NCI-H526 treated with DMSO at 0.1 percent for 48 hours (cell line): ENCODE measurements at regions not wholly inside any gene's neighbourhood (a gene's known extent, or its start where the extent isn't known, plus 50 kb on each side); places are given as distances from the start of the nearest gene placed in this dataset.
"Not testable (repeated sequence)": the region's sequence is repeated elsewhere in the genome, so short reads cannot be mapped to it uniquely, and the experiment has no call there.

Source experiments
- DNase-seq: peaks from one replicate; lab custom pipeline; 2025; lab: John Stamatoyannopoulos, UW

DNA sequence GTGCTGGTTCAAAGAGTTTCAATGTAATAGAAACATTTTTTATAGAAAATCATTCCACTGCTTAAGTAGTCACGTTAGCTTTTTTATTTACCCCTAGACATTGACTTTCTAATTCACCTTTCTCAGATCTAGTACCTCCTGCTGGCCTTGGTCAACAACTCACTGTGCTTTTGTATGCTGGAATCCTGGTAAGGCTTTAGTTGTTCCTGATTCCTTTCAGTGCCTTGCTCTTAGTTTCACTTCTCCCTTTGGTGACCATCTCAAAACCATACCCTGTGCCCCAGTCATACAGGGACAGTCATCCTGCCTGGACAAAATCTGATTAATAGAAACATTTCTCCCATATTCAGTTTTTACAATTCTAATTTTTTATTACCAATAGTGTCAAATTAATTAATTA is 130.2 kb downstream of the GPR37 start:
- no peak for DNase-seq

GRCh38 chr7:124633740-124634139 is 131.9 kb downstream of the GPR37 start:
- no peak for DNase-seq

DNA sequence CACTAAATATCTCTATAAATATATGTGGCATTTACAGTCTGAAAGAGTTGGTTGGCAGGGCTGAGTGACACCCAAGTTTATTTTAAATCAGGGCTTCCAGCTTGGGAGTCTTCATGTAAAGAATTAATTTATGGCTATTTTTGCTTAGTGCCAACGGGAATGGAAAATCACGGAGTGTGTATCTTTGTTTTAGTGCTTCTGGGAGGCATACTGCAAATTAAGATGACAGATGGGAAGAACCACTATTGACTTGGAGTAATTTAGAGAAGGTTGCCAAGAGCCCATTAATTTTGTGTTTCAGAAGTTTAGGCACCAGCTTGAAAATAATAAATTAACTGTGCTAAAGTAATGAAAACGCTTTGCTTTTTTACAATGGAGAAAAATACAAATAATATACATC is 135.2 kb downstream of the GPR37 start:
- no peak for DNase-seq

- no peak for DNase-seq
Observed at GRCh38 chr7:124618871-124619270, 146.7 kb downstream of the GPR37 start.

DNA sequence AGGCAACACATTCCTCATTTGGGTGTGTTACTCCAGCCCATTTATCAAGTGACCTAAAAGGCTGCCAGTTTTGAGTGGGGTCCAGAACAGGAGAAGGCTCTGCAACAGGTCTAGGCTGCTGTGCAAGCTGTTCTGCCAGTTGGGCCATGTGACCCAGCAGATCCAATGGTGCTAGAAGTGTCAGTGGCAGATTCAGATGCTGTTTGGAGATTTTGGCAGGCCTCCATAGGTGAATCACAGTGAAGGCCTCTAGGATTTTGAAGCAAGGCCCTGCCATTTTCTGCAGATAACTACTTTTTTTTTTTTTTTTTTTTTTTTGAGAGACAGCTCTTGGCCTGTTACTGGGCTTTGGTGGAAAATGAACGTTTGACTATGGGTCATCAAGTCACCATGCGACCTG is 147.5 kb downstream of the GPR37 start:
- DNase-seq = not testable (repeated sequence)

GRCh38 chr7:124603066-124603465 is 162.5 kb downstream of the GPR37 start:
- DNase-seq = no peak

- no peak for DNase-seq
Observed at GRCh38 chr7:124597509-124597908, 168.1 kb downstream of the GPR37 start.

DNA sequence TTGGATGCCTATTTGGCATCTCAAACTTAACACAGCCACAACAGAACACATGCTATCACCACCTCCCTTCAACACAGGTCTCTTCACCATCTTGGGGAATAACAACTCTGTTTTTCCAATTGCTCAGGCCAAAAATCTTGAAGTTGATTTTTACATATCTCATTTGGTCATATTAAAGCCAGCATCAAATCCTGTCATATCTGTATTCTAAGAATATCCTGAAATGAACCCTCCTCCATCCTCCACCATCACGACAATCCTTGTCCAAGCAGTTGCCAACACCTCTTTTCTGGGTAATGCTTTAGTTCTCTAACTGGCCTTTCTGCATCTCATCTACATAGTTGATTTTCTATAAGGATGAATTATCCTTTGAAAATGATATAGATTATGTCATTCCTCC is 168.7 kb downstream of the GPR37 start:
- DNase-seq = no peak

- no peak for DNase-seq
Observed at GRCh38 chr7:124590814-124591213, 174.8 kb downstream of the GPR37 start.

GRCh38 chr7:124577256-124577655 is 188.3 kb downstream of the GPR37 start:
- DNase-seq = no peak

- no peak for DNase-seq
Observed at GRCh38 chr7:124575176-124575575, 190.4 kb downstream of the GPR37 start.

GRCh38 chr7:124570558-124570957 is 195.0 kb downstream of the GPR37 start:
- DNase-seq = no peak

- no peak for DNase-seq
Observed at GRCh38 chr7:124566583-124566982, 199.0 kb downstream of the GPR37 start.

DNA sequence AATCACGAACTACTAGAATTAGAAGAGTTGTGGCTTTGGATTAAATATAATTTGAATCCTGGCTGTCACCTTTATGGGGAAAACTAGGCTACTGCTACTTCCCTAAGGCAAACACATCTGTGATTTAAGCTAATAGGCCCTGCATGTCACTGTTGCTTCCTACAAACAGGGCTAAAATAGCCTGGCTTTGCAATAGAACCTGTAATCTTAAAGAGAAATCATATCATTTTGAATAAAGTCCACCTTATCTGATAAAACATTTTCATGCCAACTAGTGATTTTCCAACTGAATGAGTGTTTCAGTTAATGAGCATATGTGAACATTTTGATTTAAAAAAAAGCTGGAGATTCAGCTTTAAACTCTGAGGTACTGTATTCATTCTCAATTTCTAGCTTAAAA is 208.0 kb downstream of the GPR37 start:
- DNase-seq = no peak

DNA sequence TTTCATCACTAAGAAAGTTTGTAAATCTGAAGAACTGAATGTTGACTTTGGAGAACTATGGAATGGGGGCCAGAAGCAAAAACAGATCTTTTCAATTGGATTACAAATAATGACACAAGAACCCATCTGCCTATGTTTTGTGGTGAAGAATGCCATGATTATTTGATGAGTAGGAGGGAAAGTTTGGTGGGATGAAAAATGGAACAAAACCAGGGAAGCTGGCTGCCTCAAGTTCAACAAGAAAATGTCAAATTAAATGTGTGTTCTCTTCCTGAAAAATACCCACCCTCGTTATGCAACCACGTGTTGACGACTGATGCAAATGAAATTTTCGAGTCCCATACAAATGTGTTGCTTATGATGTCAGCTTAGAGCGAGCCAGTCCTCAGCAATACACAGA is 208.5 kb downstream of the GPR37 start:
- no peak for DNase-seq

DNA sequence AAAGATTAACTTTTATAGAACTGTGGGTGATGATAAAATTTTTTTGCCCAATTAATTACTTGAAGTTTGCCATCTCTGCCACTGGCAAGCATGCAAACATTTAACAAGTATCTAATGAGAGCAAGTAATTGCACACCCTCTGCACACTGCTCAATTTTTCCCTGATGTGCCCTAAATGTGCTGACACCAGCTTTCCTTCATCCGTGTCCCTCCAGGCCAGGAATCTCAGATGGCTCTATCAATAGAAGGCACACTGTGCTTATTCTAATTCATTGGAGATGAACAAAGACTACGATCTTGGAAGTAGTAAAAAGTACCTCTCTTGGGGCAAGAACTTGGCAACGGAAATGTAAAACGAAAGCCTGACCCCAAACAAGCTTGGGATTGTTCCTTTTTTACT is 212.1 kb downstream of the GPR37 start:
- DNase-seq = no peak

DNA sequence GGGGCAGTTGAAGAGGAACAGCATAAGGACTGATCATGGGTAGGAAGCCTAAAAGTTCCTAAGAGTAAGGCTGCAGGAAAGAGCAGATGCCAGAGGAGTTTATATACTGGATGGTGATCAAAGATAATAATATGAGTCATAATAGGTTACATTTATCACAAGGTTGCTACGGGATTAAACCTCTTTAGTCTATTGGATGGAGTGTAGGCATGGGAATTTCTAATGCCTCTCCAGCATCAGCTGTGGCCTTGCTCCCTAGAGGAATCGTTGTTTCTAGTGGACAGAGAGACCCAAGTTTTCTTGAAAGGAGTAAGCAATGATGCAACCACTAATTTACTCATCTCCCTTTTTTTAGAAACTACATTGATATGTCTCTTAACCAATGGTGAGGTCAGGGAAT is 213.4 kb downstream of the GPR37 start:
- DNase-seq = no peak

DNA sequence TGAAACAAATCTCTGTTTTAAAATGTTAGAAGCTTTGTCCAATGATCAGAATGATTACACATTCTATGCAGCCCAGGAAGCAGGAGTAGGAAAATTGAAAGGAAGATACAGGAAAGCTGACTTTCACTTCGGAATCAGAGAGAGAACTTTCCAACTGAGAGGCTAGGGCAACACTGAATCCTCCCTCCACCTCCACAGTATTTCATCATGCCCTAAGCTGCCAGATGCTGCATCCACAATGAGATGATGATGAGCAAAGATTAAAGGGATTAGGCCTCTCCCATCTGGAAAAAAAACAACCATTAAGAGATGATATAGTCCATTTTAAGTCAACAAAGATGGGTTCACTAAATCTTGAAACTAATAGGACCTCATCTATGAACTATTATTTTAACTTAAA is 215.6 kb downstream of the GPR37 start:
- no peak for DNase-seq

DNA sequence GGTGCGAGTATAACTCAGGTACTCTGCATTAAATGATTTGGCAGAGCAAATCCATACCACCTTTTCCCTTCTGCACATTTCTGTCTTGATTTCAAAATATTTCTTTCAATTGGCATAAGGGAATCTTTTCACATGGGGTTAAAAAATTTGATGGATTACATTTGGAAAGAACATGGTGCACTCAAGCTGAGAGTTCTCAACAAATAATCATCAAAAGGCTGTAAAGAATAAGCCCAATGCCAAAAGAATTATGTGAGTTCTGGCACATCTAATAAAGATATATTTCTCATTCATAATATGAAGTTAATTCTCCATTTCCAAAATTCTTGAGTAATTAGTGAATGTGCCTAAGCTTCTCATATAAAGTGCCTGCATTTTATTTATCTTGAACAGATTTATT is 223.1 kb downstream of the GPR37 start:
- DNase-seq = no peak

- no peak for DNase-seq
Observed at GRCh38 chr7:124536156-124536762, 229.3 kb downstream of the GPR37 start.

- DNase-seq = no peak
Observed at GRCh38 chr7:124532166-124532565, 233.4 kb downstream of the GPR37 start.

DNA sequence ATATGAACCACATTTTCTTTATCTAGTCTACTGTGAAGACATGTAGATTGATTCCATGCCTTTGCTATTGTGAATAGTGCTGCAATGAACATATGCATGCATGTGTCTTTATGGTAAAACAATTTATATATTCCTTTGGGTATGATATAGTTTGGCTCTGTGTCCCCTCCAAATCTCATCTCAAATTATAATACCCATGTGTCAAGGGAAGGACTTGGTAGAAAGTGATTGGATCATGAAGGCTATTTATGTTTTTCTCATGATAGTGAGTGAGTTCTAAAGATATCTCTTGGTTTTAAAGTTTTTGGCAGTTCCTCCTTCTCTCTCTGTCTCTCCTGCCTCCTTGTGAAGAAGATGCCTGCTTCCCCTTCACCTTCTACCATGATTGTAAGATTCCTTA is 248.7 kb downstream of the GPR37 start:
- DNase-seq = no peak

DNA sequence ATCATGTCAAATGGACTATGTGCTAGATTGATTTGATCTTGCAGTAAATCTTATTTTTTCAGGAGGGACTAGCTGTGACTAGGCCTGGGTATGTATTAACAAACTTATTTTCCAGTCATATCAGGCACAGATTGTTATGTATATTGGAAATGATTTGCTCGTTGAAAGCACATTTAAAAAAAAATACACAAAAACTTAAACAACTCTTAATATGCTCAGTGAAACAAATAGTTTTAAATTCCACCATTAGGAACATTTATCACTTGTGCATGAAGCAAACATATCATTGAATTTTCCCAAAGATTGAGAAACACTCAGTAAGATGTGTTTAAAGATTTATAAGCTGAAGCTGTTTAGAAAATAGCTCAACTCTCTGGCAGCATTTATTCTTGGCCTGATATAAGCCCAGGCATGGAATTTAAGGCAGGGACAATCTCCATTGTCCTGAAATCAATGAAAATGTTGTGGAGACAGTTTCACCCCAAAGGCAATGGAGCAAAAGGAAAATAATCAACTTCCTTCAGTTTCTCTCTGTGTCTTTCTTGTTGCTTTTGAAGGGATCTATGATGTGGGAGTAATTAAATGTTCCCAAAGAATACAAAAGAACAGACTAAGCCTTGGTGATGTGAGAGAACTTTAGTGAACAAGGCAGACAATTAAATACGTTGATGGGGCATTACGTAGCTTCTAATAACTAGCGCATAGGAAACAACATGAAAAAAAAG is 250.3 kb downstream of the GPR37 start:
- no peak for DNase-seq

- no peak for DNase-seq
Observed at GRCh38 chr7:124514471-124514870, 251.1 kb downstream of the GPR37 start.
